Gastroesophageal sphincter (tissue), 4 donors: ENCODE measurements at regions not wholly inside any gene's neighbourhood (a gene's known extent, or its start where the extent isn't known, plus 50 kb on each side); places are given as distances from the start of the nearest gene placed in this dataset.

ENCODE experiments used
- ATAC-seq: fragments of 150-250 bp; one replicate; pipeline ENCODE4 v1.9.1; 2016; ENCODE audit warnings: mild to moderate bottlenecking, moderate library complexity
- H3K27ac ChIP-seq, 4 donors: fragments of 200-600 bp; sonication (generic) in 3 of 4; 1 replicate in 3 of 4; 2 replicates in 1 of 4; pipeline ENCODE4 v1.5.1; 2016 to 2019
- H3K27me3 ChIP-seq: fragments of 200-600 bp; sonication (generic); one replicate; pipeline ENCODE4 v1.5.1; 2019
- H3K36me3 ChIP-seq, 2 donors: fragments of 200-600 bp; sonication (generic); one replicate each; pipeline ENCODE4 v1.5.1; 2019; ENCODE audit warnings: control low read depth in 1 of 2
- H3K4me1 ChIP-seq, 3 donors: fragments of 200-600 bp; sonication (generic); 1 replicate in 2 of 3; 2 replicates in 1 of 3; pipeline ENCODE4 v1.5.1; 2016 to 2019; ENCODE audit warnings: control low read depth in 2 of 3
- H3K4me3 ChIP-seq, 2 donors: fragments of 200-600 bp; sonication (generic); one replicate each; pipeline ENCODE4 v1.5.1; 2019; ENCODE audit warnings: mild to moderate bottlenecking in 1 of 2, moderate library complexity in 1 of 2
- H3K9me3 ChIP-seq, 3 donors: fragments of 200-600 bp; sonication (generic); one replicate each; pipeline ENCODE4 v1.5.1; 2017 to 2019; ENCODE audit warnings: control low read depth in 2 of 3
- EP300 ChIP-seq: sonication (generic); formaldehyde crosslinking; IDR thresholded peaks from one replicate; pipeline ENCODE4 v1.6.1; 2017; ENCODE audit warnings: antibody characterized with exemption, mild to moderate bottlenecking
- POLR2A ChIP-seq, 2 donors: fragments of 450-650 bp; IDR thresholded peaks; one replicate each; pipeline ENCODE4 v1.6.1; 2017; ENCODE audit warnings: antibody characterized with exemption in 2 of 2, mild to moderate bottlenecking in 2 of 2, moderate library complexity in 1 of 2
- POLR2AphosphoS5 ChIP-seq: sonication (generic); formaldehyde crosslinking; IDR thresholded peaks from one replicate; pipeline ENCODE4 v1.6.1; 2017; ENCODE audit warnings: antibody characterized with exemption
- WGBS, 2 donors: methylation state at CpG; one replicate each; pipeline ENCODE4 v1.1.5; 2018; ENCODE audit warnings: low coverage in 1 of 2; 5-methylcytosine and 5-hydroxymethylcytosine counted together
- TF ChIP-seq, protein P1 (sequence below), 4 experiments: fragments of 200-600 bp in 2 of 4; fragments of 450-650 bp in 2 of 4; sonication (generic) in 1 of 4; IDR thresholded peaks; one replicate each; pipeline ENCODE4 v1.5.1; 2017 to 2019; ENCODE audit warnings: antibody characterized with exemption in 4 of 4, mild to moderate bottlenecking in 2 of 4, moderate library complexity in 2 of 4

GRCh38 chr10:36488579-36488978, 636.8 kb upstream of the ANKRD30A start:
- H3K27ac ChIP-seq, result no peak overlapping the region
- peaks cover 0 to 28% (median 16%) of the 10 kb centered on the region in 3 donors for H3K4me1 ChIP-seq
- H3K9me3 ChIP-seq, result no peaks in the 10 kb centered on the region
- H3K4me3 ChIP-seq, result no peak overlapping the region
- H3K27me3 ChIP-seq, result no peaks in the 10 kb centered on the region
- no peaks in the 10 kb centered on the region for H3K36me3 ChIP-seq
- WGBS, 2 donors, result 78 to 89% methylated on average over 3 to 4 of the region's 4 CpGs
- TF ChIP-seq EP300, result no peak
- no peak for TF ChIP-seq POLR2A (IDR thresholded peaks at IDR 0.05)
- TF ChIP-seq, protein P1, sequence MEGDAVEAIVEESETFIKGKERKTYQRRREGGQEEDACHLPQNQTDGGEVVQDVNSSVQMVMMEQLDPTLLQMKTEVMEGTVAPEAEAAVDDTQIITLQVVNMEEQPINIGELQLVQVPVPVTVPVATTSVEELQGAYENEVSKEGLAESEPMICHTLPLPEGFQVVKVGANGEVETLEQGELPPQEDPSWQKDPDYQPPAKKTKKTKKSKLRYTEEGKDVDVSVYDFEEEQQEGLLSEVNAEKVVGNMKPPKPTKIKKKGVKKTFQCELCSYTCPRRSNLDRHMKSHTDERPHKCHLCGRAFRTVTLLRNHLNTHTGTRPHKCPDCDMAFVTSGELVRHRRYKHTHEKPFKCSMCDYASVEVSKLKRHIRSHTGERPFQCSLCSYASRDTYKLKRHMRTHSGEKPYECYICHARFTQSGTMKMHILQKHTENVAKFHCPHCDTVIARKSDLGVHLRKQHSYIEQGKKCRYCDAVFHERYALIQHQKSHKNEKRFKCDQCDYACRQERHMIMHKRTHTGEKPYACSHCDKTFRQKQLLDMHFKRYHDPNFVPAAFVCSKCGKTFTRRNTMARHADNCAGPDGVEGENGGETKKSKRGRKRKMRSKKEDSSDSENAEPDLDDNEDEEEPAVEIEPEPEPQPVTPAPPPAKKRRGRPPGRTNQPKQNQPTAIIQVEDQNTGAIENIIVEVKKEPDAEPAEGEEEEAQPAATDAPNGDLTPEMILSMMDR (IDR thresholded peaks at IDR 0.05), result no peak
- no peak for TF ChIP-seq POLR2AphosphoS5
- no peak for ATAC-seq

- H3K27ac ChIP-seq, result no peak overlapping the region
- no peaks in the 10 kb centered on the region for H3K4me1 ChIP-seq
- no peaks in the 10 kb centered on the region for H3K27me3 ChIP-seq
- ATAC-seq, result no peak
- H3K9me3 ChIP-seq, result peaks cover 0 to 12% (median 0%) of the 10 kb centered on the region in 3 donors
- TF ChIP-seq, protein P1 (IDR thresholded peaks at IDR 0.05), result no peak
- TF ChIP-seq POLR2AphosphoS5 (no peak), POLR2A (IDR thresholded peaks at IDR 0.05) (no peak), EP300 (no peak)
- no peaks in the 10 kb centered on the region for H3K36me3 ChIP-seq
- H3K4me3 ChIP-seq, result no peak overlapping the region
These were observed 646.3 kb upstream of the ANKRD30A start for GRCh38 chr10:36479073-36479472.

DNA sequence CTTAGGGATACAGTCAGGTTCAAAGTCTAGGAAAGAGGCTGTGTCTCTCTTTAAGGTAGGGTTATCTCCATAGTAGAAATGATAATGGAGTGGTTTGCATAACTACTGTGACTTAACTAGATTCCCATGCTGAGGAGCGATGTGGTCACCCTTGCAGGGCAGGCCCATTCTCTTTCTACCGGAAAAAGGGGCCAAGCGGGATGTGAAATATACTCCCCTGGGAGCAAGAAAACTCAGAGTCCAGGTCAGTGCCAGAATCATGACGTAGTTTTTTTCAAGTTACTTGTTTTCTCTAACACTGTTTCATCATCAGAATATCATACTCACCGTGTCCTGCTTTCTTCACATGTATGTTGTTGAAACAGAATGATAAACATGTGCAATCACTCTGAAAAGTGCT, 649.0 kb upstream of the ANKRD30A start:
- WGBS, 2 donors, result 87 to 97% methylated on average over 5 of the region's 5 CpGs
- TF ChIP-seq EP300 (no peak), POLR2AphosphoS5 (no peak), POLR2A (IDR thresholded peaks at IDR 0.05) (no peak)
- TF ChIP-seq, protein P1 (IDR thresholded peaks at IDR 0.05), result no peak
- no peaks in the 10 kb centered on the region for H3K9me3 ChIP-seq
- no peaks in the 10 kb centered on the region for H3K36me3 ChIP-seq
- no peak overlapping the region for H3K27ac ChIP-seq
- no peak for ATAC-seq
- H3K4me1 ChIP-seq, result no peaks in the 10 kb centered on the region
- no peak overlapping the region for H3K4me3 ChIP-seq
- H3K27me3 ChIP-seq, result no peaks in the 10 kb centered on the region

GRCh38 chr10:36475746-36476145, 649.7 kb upstream of the ANKRD30A start:
- TF ChIP-seq, protein P1 (IDR thresholded peaks at IDR 0.05), result no peak
- no peak for TF ChIP-seq POLR2A (IDR thresholded peaks at IDR 0.05)
- TF ChIP-seq EP300, result no peak
- no peak for TF ChIP-seq POLR2AphosphoS5
- 100% methylated on average over 1 of the region's 1 CpG for WGBS, 2 donors
- Histone ChIP-seq H3K4me1 (no peaks in the 10 kb centered on the region), H3K4me3 (no peak overlapping the region), H3K36me3 (no peaks in the 10 kb centered on the region), H3K27me3 (no peaks in the 10 kb centered on the region), H3K27ac (no peak overlapping the region), H3K9me3 (no peaks in the 10 kb centered on the region)
- ATAC-seq, result no peak

- no peak for ATAC-seq
- H3K4me3 ChIP-seq, result no peak overlapping the region
- H3K27ac ChIP-seq, result no peak overlapping the region
- H3K36me3 ChIP-seq, result no peaks in the 10 kb centered on the region
- H3K4me1 ChIP-seq, result no peaks in the 10 kb centered on the region
- WGBS, 2 donors, result 88 to 95% methylated on average over 2 of the region's 2 CpGs
- H3K9me3 ChIP-seq, result no peaks in the 10 kb centered on the region
- no peaks in the 10 kb centered on the region for H3K27me3 ChIP-seq
- no peak for TF ChIP-seq EP300
- no peak for TF ChIP-seq POLR2A (IDR thresholded peaks at IDR 0.05)
- TF ChIP-seq, protein P1 (IDR thresholded peaks at IDR 0.05), result no peak
- TF ChIP-seq POLR2AphosphoS5, result no peak
These were observed 650.9 kb upstream of the ANKRD30A start for GRCh38 chr10:36474456-36474855.
